ENCODE measurements at regions not wholly inside any gene's neighbourhood (a gene's known extent, or its start where the extent isn't known, plus 50 kb on each side); places are given as distances from the start of the nearest gene placed in this dataset.

GRCh38 chr18:56488739-56489138 is 149.7 kb downstream of the TXNL1 start:
- TF ChIP-seq CTCF (IDR thresholded peaks at IDR 0.05) (no peak), POLR2A (IDR thresholded peaks at IDR 0.05) (no peak)
